ENCODE measurements at regions not wholly inside any gene's neighbourhood (a gene's known extent, or its start where the extent isn't known, plus 50 kb on each side); places are given as distances from the start of the nearest gene placed in this dataset.
A peak's percentile ranks its signal among the peaks of the same experiment; 100 is the strongest.

GRCh38 chr3:162007722-162008121 lies 511.1 kb downstream of the OTOL1 start:
- Histone ChIP-seq H3K4me2 (ENCODE audit: extremely low read depth, insufficient read depth, low read length) (no peak overlapping the region), H2AFZ (ENCODE audit: low read length) (no peak overlapping the region), H3K36me3 (ENCODE audit: control insufficient read depth, insufficient read depth, low read length) (no peaks in the 10 kb centered on the region), H3K4me1 (ENCODE audit: control insufficient read depth, extremely low read depth, insufficient read depth, low read length) (no peaks in the 10 kb centered on the region), H3K27ac (ENCODE audit: insufficient read depth, low read length) (no peak overlapping the region), H3K79me2 (ENCODE audit: control insufficient read depth, insufficient read depth, low read length) (no peaks in the 10 kb centered on the region), H3K9ac (ENCODE audit: insufficient read depth, low read length) (no peak overlapping the region), H4K20me1 (ENCODE audit: control insufficient read depth, extremely low read depth, insufficient read depth, low read length) (no peaks in the 10 kb centered on the region), H3K27me3 (ENCODE audit: control insufficient read depth, insufficient read depth, low read length) (no peaks in the 10 kb centered on the region), H3K9me3 (ENCODE audit: control insufficient read depth, insufficient read depth, low read depth, low read length) (no peaks in the 10 kb centered on the region), H3K4me3 (replicated peaks in 1 of 4; ENCODE audit: control extremely low read depth in 1 of 4, insufficient read depth in 1 of 4, low read depth in 3 of 4, low read length in 4 of 4) (no peak overlapping the region)
- TF ChIP-seq CTCF (conservative IDR thresholded peaks at IDR 0.05 in 1 of 2, IDR thresholded peaks at IDR 0.05 in 1 of 2; ENCODE audit: low read depth in 1 of 2, low read length in 2 of 2): no peak
- no peak for TF ChIP-seq EZH2 (IDR thresholded peaks at IDR 0.05; ENCODE audit: low read length, missing control alignments)
- DNase-seq (ENCODE audit: low read depth in 2 of 2): peak in 1 of 2 donors; percentile 31

- Histone ChIP-seq H3K27ac (ENCODE audit: insufficient read depth, low read length) (no peak overlapping the region), H3K79me2 (ENCODE audit: control insufficient read depth, insufficient read depth, low read length) (no peaks in the 10 kb centered on the region), H2AFZ (ENCODE audit: low read length) (no peak overlapping the region), H3K36me3 (ENCODE audit: control insufficient read depth, insufficient read depth, low read length) (no peaks in the 10 kb centered on the region), H3K9me3 (ENCODE audit: control insufficient read depth, insufficient read depth, low read depth, low read length) (no peaks in the 10 kb centered on the region), H3K4me3 (replicated peaks in 1 of 4; ENCODE audit: control extremely low read depth in 1 of 4, insufficient read depth in 1 of 4, low read depth in 3 of 4, low read length in 4 of 4) (no peak overlapping the region), H3K4me2 (ENCODE audit: extremely low read depth, insufficient read depth, low read length) (no peak overlapping the region), H3K9ac (ENCODE audit: insufficient read depth, low read length) (no peak overlapping the region), H3K4me1 (ENCODE audit: control insufficient read depth, extremely low read depth, insufficient read depth, low read length) (no peaks in the 10 kb centered on the region), H4K20me1 (ENCODE audit: control insufficient read depth, extremely low read depth, insufficient read depth, low read length) (no peaks in the 10 kb centered on the region), H3K27me3 (ENCODE audit: control insufficient read depth, insufficient read depth, low read length) (no peaks in the 10 kb centered on the region)
- no peak for TF ChIP-seq CTCF (conservative IDR thresholded peaks at IDR 0.05 in 1 of 2, IDR thresholded peaks at IDR 0.05 in 1 of 2; ENCODE audit: low read depth in 1 of 2, low read length in 2 of 2)
- TF ChIP-seq EZH2 (IDR thresholded peaks at IDR 0.05; ENCODE audit: low read length, missing control alignments): no peak
- no peak for DNase-seq (ENCODE audit: low read depth in 2 of 2)
Measured at GRCh38 chr3:162012633-162013032, 516.0 kb downstream of the OTOL1 start.

- TF ChIP-seq CTCF (conservative IDR thresholded peaks at IDR 0.05 in 1 of 2, IDR thresholded peaks at IDR 0.05 in 1 of 2; ENCODE audit: low read depth in 1 of 2, low read length in 2 of 2): no peak
- no peak for TF ChIP-seq EZH2 (IDR thresholded peaks at IDR 0.05; ENCODE audit: low read length, missing control alignments)
- Histone ChIP-seq H3K4me1 (ENCODE audit: control insufficient read depth, extremely low read depth, insufficient read depth, low read length) (no peaks in the 10 kb centered on the region), H3K9ac (ENCODE audit: insufficient read depth, low read length) (no peak overlapping the region), H3K27me3 (ENCODE audit: control insufficient read depth, insufficient read depth, low read length) (no peaks in the 10 kb centered on the region), H3K4me3 (replicated peaks in 1 of 4; ENCODE audit: control extremely low read depth in 1 of 4, insufficient read depth in 1 of 4, low read depth in 3 of 4, low read length in 4 of 4) (no peak overlapping the region), H3K9me3 (ENCODE audit: control insufficient read depth, insufficient read depth, low read depth, low read length) (no peaks in the 10 kb centered on the region), H2AFZ (ENCODE audit: low read length) (no peak overlapping the region), H3K27ac (ENCODE audit: insufficient read depth, low read length) (no peak overlapping the region), H3K4me2 (ENCODE audit: extremely low read depth, insufficient read depth, low read length) (no peak overlapping the region), H3K36me3 (ENCODE audit: control insufficient read depth, insufficient read depth, low read length) (no peaks in the 10 kb centered on the region), H4K20me1 (ENCODE audit: control insufficient read depth, extremely low read depth, insufficient read depth, low read length) (no peaks in the 10 kb centered on the region), H3K79me2 (ENCODE audit: control insufficient read depth, insufficient read depth, low read length) (no peaks in the 10 kb centered on the region)
- DNase-seq (ENCODE audit: low read depth in 2 of 2): no peak
Measured at GRCh38 chr3:162014284-162014683, 517.7 kb downstream of the OTOL1 start.
